K562 (cell line): ENCODE measurements at regions not wholly inside any gene's neighbourhood (a gene's known extent, or its start where the extent isn't known, plus 50 kb on each side); places are given as distances from the start of the nearest gene placed in this dataset.
"Not testable (repeated sequence)": the region's sequence is repeated elsewhere in the genome, so short reads cannot be mapped to it uniquely, and the experiment has no call there.

Experiments used
- GTF2F1 ChIP-seq: IDR thresholded peaks from 2 replicates; pipeline ENCODE4 v1.6.1; 2011; ENCODE audit warnings: low read depth, low read length, improper control_type of control experiment
- HDGF ChIP-seq: fragments of 450-650 bp; IDR thresholded peaks from 2 replicates; pipeline ENCODE4 v1.6.1; 2016
- KAT2B ChIP-seq: IDR thresholded peaks from one replicate; pipeline ENCODE4 v1.6.1; 2012; ENCODE audit warnings: low read depth, mild to moderate bottlenecking, control low read depth, inconsistent platforms, low read length, moderate library complexity
- MXI1 ChIP-seq: IDR thresholded peaks from 2 replicates; pipeline ENCODE4 v1.6.1; 2011; ENCODE audit warnings: low read depth, mild to moderate bottlenecking, improper control_type of control experiment, low read length
- POLR2A ChIP-seq: fragments of 450-650 bp; conservative IDR thresholded peaks from 2 replicates; pipeline ENCODE4 v1.6.1; 2016
- POLR2AphosphoS5 ChIP-seq: IDR thresholded peaks from 2 replicates; pipeline ENCODE4 v1.6.1; 2011; ENCODE audit warnings: mild to moderate bottlenecking, low read depth, low read length, moderate library complexity; ENCODE audit not compliant: control insufficient read depth, insufficient read depth
- SMARCA5 ChIP-seq: fragments of 450-650 bp; IDR thresholded peaks from 2 replicates; pipeline ENCODE4 v1.6.1; 2016
- SMC3 ChIP-seq: conservative IDR thresholded peaks from 2 replicates; pipeline ENCODE4 v1.6.1; 2011; ENCODE audit warnings: low read depth, low read length, improper control_type of control experiment; ENCODE audit not compliant: insufficient read depth

DNA sequence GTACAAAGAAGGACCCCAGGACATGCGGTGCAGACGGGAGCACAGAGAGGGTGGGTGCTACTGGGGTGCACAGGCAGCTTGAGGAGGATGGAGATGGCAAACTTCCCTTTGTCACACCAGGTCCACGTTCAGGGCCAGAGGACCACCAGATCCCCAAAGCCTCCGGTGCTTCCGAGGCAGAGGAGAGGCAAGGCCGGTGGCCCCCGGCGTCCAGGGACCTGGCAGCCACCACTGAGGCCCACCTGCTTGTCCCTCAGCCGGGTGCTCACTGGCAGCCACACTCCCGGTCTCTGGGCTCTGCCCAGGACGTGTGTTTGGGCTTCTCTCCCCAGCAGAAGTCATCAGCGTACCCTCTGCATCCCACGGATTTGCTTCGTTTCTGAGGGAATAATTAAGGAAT lies 571.1 kb downstream of the TUBA3C start:
- not testable (repeated sequence) for TF ChIP-seq SMC3, GTF2F1, POLR2A, MXI1, KAT2B, SMARCA5, POLR2AphosphoS5, HDGF
